HCT116 (cell line): ENCODE measurements at regions not wholly inside any gene's neighbourhood (a gene's known extent, or its start where the extent isn't known, plus 50 kb on each side); places are given as distances from the start of the nearest gene placed in this dataset.

ENCODE experiments used
- ATAC-seq: fragments of 200-7000 bp; cut with Tn5 transposase; 2 replicates; pipeline ENCODE4 v1.9.1; 2020; ENCODE audit warnings: mild to moderate bottlenecking, moderate library complexity
- BruUV-seq: library from RNA; stranded (reverse); fragments of 400-500 nt; replicated peaks from 2 replicates; lab custom pipeline; 2021; lab: Mats Ljungman, UMichigan
- CTCF ChIA-PET: fragments of 300-600 bp; sonication (Branson Sonifier 250); formaldehyde crosslinking; loops from one replicate; lab custom pipeline; 2021; ENCODE audit warnings: antibody characterized with exemption; lab: Charles Lee
- POLR2A ChIA-PET: fragments of 300-600, 350-600 bp; sonication (Branson Sonifier 250); formaldehyde crosslinking; loops from one replicate; lab custom pipeline; 2021; ENCODE audit warnings: antibody characterized with exemption; lab: Charles Lee
- RAD21 ChIA-PET, 2 experiments: fragments of 300-600 bp; sonication (Branson Sonifier 250); formaldehyde crosslinking; loops; one replicate each; lab custom pipeline; 2023; ENCODE audit warnings: low total read pairs in 2 of 2; ENCODE audit not compliant: uncharacterized antibody in 2 of 2, unreplicated experiment in 2 of 2, low non-redundant PET in 1 of 2; lab: Charles Lee
- DNase-seq: peaks from one replicate; pipeline ENCODE4 v3.0.0-alpha.2; 2010; ENCODE audit warnings: low read depth, low spot score
- H2AFZ ChIP-seq: fragments of 200-600 bp; shearing (Covaris generic), sonication (generic); 2 replicates; pipeline ENCODE4 v1.6.1; 2017; ENCODE audit warnings: low read depth, mixed run types, mixed read lengths, antibody characterized with exemption, low read length; ENCODE audit not compliant: poor library complexity, severe bottlenecking
- H3K27ac ChIP-seq: 2 replicates; pipeline ENCODE4 v1.5.1; 2012; ENCODE audit warnings: low read depth, low read length
- H3K27me3 ChIP-seq: fragments of 200-600 bp; sonication (generic); 2 replicates; pipeline ENCODE4 v1.6.1; 2016; ENCODE audit warnings: mixed run types, low read length, mixed read lengths; ENCODE audit not compliant: insufficient read depth
- H3K36me3 ChIP-seq, 2 experiments: fragments of 200-500 bp in 1 of 2; fragments of 200-600 bp in 1 of 2; sonication (Bioruptor generic) in 1 of 2; sonication (generic) in 1 of 2; 2 replicates each; pipeline versions ENCODE4 v1.5.1 to v1.6.1; 2014 to 2016; ENCODE audit warnings: low read length in 2 of 2, inconsistent platforms in 1 of 2, mixed read lengths in 1 of 2, mixed run types in 1 of 2; ENCODE audit not compliant: insufficient read depth in 2 of 2, control insufficient read depth in 1 of 2
- H3K4me1 ChIP-seq, 2 experiments: fragments of 200-600 bp in 1 of 2; sonication (generic) in 1 of 2; 2 replicates each; pipeline versions ENCODE4 v1.5.1 to v1.6.1; 2012 to 2017; ENCODE audit warnings: low read length in 2 of 2, inconsistent platforms in 1 of 2, mild to moderate bottlenecking in 1 of 2, mixed read lengths in 1 of 2, mixed run types in 1 of 2, moderate library complexity in 1 of 2; ENCODE audit not compliant: insufficient read depth in 2 of 2, control insufficient read depth in 1 of 2
- H3K4me2 ChIP-seq: fragments of 200-600 bp; sonication (generic); 2 replicates; pipeline ENCODE4 v1.6.1; 2017; ENCODE audit warnings: mixed run types, low read length, mixed read lengths
- H3K4me3 ChIP-seq, 2 experiments: fragments of 200-600 bp in 1 of 2; sonication (generic) in 1 of 2; replicated peaks in 1 of 2; 2 replicates each; pipeline ENCODE4 v1.5.1; 2011 to 2016; ENCODE audit warnings: low read length in 2 of 2, control low read depth in 1 of 2, low read depth in 1 of 2, mild to moderate bottlenecking in 1 of 2, mixed read lengths in 1 of 2, mixed run types in 1 of 2
- H3K79me2 ChIP-seq: fragments of 200-600 bp; sonication (generic); 2 replicates; pipeline ENCODE4 v1.6.1; 2017; ENCODE audit warnings: mild to moderate bottlenecking, mixed run types, low read length, moderate library complexity, mixed read lengths; ENCODE audit not compliant: insufficient read depth
- H3K9ac ChIP-seq: fragments of 200-600 bp; sonication (generic); 2 replicates; pipeline ENCODE4 v1.6.1; 2016; ENCODE audit warnings: low read length, mixed read lengths
- H3K9me2 ChIP-seq: fragments of 200-600 bp; sonication (generic), shearing (Covaris generic); 2 replicates; pipeline ENCODE4 v1.6.1; 2017; ENCODE audit warnings: mixed run types, mild to moderate bottlenecking, moderate library complexity; ENCODE audit not compliant: insufficient read depth
- H3K9me3 ChIP-seq, 2 experiments: fragments of 200-500 bp in 1 of 2; fragments of 200-600 bp in 1 of 2; sonication (Bioruptor generic) in 1 of 2; sonication (generic) in 1 of 2; 2 replicates each; pipeline ENCODE4 v1.6.1; 2014 to 2017; ENCODE audit warnings: low read length in 2 of 2, mixed read lengths in 2 of 2, inconsistent platforms in 1 of 2, low read depth in 1 of 2, mild to moderate bottlenecking in 1 of 2, mixed run types in 1 of 2, moderate library complexity in 1 of 2; ENCODE audit not compliant: control insufficient read depth in 1 of 2, insufficient read depth in 1 of 2
- H4K20me1 ChIP-seq: fragments of 200-600 bp; sonication (generic), shearing (Covaris generic); 2 replicates; pipeline ENCODE4 v1.6.1; 2017; ENCODE audit warnings: mixed run types, mild to moderate bottlenecking, moderate library complexity; ENCODE audit not compliant: insufficient read depth
- CBX3 ChIP-seq: IDR thresholded peaks from 2 replicates; pipeline ENCODE4 v1.6.1; 2012; ENCODE audit warnings: low read depth
- CEBPB ChIP-seq: IDR thresholded peaks from 2 replicates; pipeline ENCODE4 v1.6.1; 2012; ENCODE audit warnings: low read depth
- EGR1 ChIP-seq: IDR thresholded peaks from 2 replicates; pipeline ENCODE4 v1.6.1; 2012; ENCODE audit warnings: low read depth
- EZH2phosphoT487 ChIP-seq: fragments of 200-600 bp; IDR thresholded peaks from 2 replicates; pipeline ENCODE4 v1.6.1; 2018; ENCODE audit warnings: antibody characterized with exemption, borderline replicate concordance
- JUND ChIP-seq: IDR thresholded peaks from 2 replicates; pipeline ENCODE4 v1.6.1; 2012
- POLR2A ChIP-seq: IDR thresholded peaks from 2 replicates; pipeline ENCODE4 v1.7.0; 2011; ENCODE audit warnings: borderline replicate concordance; ENCODE audit not compliant: insufficient read depth, insufficient read length; ENCODE audit errors: extremely low read depth
- REST ChIP-seq: IDR thresholded peaks from 2 replicates; pipeline ENCODE4 v1.6.1; 2012; ENCODE audit warnings: low read depth
- SIN3A ChIP-seq: IDR thresholded peaks from 2 replicates; pipeline ENCODE4 v1.6.1; 2012; ENCODE audit warnings: low read depth
- SP1 ChIP-seq: IDR thresholded peaks from 2 replicates; pipeline ENCODE4 v1.6.1; 2012; ENCODE audit warnings: low read depth
- SRF ChIP-seq: IDR thresholded peaks from 2 replicates; pipeline ENCODE4 v1.6.1; 2012; ENCODE audit warnings: low read depth
- TCF7L2 ChIP-seq: IDR thresholded peaks from 2 replicates; pipeline ENCODE4 v1.7.0; 2011; ENCODE audit warnings: borderline replicate concordance, inconsistent platforms; ENCODE audit not compliant: insufficient read depth, insufficient read length; ENCODE audit errors: extremely low read depth
- intact Hi-C: fragments of 100-400 bp; cut with micrococcal nuclease; formaldehyde crosslinking; loops from 2 replicates; pipeline ENCODE4 v1.10.0; 2022

- TF ChIP-seq REST (no peak), CBX3 (no peak), SP1 (no peak), EZH2phosphoT487 (no peak), TCF7L2 (no peak), SRF (no peak), EGR1 (no peak)
Measured at GRCh38 chr14:65320661-65321308, 91.7 kb upstream of the FUT8 start (continued).

DNA sequence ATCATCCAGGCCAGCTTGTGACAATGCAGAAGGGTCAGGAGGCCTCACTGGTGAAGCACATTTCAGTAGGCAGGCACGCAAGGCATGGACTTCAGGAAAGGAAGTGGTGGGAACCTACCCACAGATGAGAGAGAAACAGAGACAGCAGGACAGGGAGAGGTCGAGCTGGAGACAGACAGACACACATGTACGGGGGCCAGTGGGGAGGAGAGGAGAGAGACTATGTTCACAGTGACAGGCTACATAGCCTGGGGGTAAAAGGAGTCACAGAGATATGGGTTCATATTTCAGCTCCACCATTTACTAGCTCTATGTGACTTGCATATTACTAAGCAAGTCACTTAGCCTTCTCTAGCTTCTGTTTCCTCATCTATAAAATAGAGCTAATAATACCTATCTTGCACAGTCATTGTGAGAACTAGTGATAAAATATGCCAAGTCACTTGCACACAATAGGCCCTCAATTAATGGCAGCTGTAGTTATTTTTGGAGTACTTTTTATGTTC, 91.1 kb upstream of the FUT8 start:
- CTCF ChIA-PET, result no interaction called here
- POLR2A ChIA-PET, result interaction anchor here (1.6 kb wide), 1 partner anchor 30 kb away, joined by 5 read pairs; no protein-coding TSS in a partner anchor
- Histone ChIP-seq H3K9ac (no peak overlapping the region), H3K27ac (no peak overlapping the region), H3K4me1 (peaks cover 5 to 39% of the 10 kb centered on the region in 2 experiments; a peak in 3 of 4 replicates), H3K4me2 (no peak overlapping the region), H3K4me3 (no peak overlapping the region), H3K9me3 (no peaks in the 10 kb centered on the region), H3K27me3 (no peaks in the 10 kb centered on the region), H3K9me2 (no peaks in the 10 kb centered on the region), H4K20me1 (no peaks in the 10 kb centered on the region), H3K79me2 (no peaks in the 10 kb centered on the region), H2AFZ (peak overlapping the region; percentile 59), H3K36me3 (no peaks in the 10 kb centered on the region)
- no TSS peak for BruUV-seq
- TF ChIP-seq POLR2A (no peak), JUND (no peak), SIN3A (no peak), CEBPB (no peak)
- DNase-seq (no peak), ATAC-seq (0 out of 2 replicates have a peak, but pooled peaks have one; percentile 13)
- RAD21 ChIA-PET, result interaction anchor here in 1 of 2 experiments (0.6 kb wide), 1 partner anchor 23 kb away, joined by 3 read pairs; no protein-coding TSS in a partner anchor
- intact Hi-C loops, result no loop called here
